Stimulated activated CD8-positive, alpha-beta memory T cell treated with anti-CD3 and anti-CD28 coated beads, Interleukin-2, amount 100 ng/mL, for 48 hours (primary cell): ENCODE measurements at regions not wholly inside any gene's neighbourhood (a gene's known extent, or its start where the extent isn't known, plus 50 kb on each side); places are given as distances from the start of the nearest gene placed in this dataset.

Experiments used
- DNase-seq, 2 donors: peaks; one replicate each; pipeline ENCODE4 v3.0.0-alpha.2; 2020; ENCODE audit warnings: low read depth in 2 of 2

DNA sequence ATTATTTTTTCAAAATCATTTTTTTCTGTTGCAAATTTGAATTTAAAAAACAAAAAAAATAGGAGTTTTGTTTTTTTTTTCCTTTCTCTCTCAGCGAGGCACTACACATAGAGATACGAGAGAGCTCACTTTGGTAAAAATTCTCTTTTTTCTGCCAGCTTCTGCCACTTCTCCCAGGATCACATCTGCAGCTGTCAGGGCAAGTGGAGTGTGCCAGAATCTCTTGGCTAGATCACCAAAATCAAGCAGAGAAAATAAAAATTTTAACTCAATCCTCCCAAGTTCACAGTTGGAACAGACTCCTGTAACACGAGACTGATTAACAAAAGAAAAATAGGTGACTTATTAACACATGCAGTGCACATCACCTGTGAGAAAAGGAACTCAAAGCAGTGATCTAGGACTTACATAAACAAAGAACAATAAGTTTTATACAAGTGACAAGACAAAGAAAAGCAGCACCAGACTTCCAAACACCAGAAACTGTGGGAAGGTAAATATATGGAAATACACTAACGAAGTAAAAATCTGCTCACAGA lies 213.2 kb upstream of the ZFP42 start:
- DNase-seq, result no peak

DNA sequence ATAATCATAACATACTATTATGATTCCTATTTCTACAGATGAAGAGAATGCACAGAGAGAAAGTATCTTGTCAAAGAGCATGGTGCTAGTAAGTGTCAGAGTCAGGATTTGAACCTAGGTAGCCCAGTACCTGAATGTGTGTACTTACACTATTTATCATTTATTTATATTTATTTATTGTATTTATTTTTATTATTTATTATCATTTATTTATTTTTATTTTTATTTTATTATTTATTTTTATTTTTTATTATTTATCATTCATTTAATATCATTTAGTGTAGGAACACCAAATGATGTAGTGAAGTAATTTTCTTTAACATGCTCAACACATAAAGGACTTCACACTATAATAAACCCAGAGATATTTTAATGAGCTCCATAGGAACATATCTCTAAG lies 209.4 kb upstream of the ZFP42 start:
- DNase-seq, result no peak

DNA sequence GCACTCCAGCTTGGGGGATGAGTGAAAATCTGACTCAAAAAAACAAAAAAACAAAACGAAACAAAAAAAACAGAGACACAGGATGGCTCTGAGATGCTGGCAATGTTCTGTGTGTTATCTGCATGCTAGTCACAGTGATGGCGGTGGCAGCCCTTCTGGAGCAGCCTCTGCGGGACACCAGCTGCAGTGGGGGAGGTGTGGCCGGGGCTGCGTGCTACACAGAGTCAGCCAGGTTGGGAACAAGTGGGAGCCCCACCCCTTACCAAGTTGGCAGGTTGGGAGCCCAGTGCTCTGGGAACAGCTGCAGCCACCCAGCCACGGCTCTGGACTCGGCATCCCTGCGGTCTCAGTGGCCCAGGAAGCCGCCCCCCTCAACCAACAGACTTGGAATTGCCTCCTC lies 206.5 kb upstream of the ZFP42 start:
- DNase-seq, result no peak

DNA sequence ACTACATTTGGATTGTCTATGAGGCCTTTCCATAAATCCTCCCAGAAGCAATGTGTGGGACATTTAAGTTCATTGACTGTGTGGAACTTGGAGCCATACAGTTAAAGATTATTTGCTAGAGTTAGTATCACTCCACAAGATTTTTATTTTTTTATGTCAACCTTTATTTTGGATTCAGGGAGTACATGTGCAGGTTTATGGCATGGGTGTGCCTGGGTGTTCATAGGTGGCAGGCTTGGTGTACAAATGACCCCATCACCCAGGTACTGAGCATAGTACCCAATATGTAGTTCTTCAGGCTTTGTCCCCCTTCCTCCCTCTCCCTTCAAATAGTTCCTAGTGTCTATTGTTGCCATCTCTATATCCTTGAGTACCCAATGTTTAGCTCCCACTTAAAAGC lies 199.8 kb upstream of the ZFP42 start:
- DNase-seq, result no peak

DNA sequence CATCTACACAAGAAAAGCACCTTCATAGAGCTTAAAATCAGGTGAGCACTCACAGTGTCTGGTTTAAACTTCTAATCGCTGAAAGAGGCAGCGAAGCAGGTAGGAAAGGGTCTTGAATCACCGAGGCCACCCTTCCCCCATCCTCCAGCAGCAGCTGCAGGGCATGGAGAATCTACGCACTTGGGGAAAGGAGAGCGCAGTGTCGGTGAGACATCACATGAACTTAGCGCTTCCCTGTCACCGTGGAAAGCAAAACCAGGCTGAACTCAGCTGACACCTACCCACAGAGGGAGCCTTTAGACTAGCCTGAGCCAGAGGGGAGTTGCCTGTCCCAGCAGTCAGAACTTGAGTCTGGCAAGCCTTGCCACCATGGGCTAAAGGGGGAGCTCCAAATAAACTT lies 197.2 kb upstream of the ZFP42 start:
- no peak for DNase-seq

DNA sequence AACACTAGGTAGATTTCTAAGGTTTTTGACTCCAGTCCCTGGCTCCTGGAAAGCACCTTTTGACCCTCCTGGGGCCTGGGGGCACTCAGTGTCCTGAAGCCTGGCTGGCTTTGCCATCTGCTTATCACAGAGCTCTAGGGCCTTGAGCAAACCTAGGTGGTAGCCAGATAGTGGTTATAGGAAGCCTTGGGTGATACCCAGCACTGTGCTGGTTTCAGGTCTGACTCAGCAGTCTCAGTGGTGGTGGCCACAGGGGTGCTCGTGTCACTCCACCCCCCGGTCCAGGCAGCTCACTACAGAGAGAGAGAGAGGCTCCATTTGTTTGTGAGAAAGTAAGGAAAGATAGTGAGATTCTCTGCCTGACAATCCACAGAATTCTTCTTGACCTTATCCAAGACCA lies 195.8 kb upstream of the ZFP42 start:
- no peak for DNase-seq

DNA sequence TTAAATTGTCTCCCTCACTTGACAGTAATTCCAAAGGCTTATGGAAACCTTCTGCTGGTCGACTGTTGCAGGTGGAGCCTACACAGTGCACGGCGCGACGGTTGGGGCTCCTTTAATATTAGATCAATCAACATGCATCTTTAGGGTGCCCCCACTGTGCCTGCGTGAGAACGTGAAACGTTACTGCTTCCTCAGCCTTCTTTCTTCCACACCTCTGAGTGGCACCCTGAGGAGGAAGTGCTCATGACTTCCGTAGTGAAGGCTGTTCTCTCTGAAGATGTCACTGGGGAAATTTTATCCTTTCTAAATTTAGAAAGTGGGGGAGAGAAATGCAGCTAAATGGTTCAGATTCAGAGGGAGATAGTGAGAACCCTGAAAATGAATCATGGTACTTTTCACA lies 184.0 kb upstream of the ZFP42 start:
- DNase-seq, result no peak

DNA sequence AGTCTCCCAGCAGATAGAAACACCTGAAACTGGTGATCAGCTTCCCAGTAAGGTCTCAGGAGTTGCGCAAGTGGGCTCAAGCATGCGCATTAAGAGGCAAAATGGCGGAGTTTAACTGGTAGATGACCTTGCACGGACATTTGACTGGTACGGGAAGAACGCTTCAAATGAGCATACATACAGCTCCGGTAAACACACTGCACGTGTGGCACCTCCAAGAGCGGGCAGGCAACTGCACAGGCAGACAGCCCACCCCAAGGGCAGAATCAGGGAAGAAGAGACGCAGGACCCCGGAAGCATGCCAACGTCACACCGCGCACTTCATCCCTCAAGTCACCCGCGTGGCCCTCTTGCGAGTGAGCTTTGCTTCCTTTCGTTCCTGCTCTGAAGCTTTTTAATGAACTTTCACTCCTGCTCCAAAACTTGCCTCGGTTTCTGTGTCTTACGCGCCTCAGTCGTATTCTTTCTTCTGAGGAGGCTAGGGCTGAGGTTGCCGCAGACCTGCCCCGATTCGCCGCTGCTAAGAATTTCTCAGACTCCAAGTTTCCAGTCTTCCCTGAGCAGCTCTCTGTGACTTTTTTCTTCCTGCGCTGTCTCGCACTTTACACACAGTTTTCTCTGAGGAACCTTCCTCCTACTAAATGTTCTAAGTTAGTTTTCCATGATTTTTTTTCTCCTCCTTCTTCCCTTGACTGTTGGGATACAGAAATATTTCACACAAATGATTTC lies 180.7 kb upstream of the ZFP42 start:
- no peak for DNase-seq

DNA sequence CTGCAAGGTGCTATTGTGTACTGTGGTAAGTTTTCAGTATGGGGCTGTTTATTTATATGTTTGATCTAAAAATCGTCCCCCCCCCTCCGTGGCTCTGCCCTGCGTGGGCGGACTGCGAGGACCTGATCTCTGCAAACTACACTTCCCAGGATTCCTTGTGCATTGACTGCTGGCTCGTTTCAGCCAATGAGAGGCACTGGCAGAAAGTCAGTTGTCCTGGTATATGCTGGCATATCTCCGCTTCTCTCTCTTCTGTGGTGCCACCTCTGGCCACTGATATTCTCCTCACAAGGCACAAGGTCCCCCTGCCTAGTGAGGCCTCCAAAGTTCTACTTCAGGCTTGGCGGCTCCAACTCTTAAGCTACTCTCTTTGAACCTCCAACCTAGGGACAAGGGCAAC lies 168.8 kb upstream of the ZFP42 start:
- no peak for DNase-seq

DNA sequence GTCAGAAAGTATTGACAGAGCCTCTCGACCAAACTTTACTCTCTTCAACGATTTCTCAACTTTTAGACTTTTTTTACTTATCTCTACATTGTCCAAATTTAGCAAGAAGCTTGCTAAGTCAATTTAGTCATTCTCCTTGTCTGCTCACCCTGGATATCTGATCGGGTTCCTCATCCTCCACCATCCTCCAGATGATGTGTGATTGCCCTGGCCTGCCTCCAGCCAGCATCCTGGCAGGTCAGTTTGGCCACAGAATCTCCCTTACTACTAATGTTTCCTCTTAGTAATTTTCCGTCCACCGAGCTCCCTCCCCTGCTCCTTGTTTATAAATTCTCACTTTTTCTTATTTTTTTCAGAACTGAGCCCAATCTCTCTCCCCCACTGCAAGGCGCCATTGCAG lies 167.9 kb upstream of the ZFP42 start:
- DNase-seq, result no peak

DNA sequence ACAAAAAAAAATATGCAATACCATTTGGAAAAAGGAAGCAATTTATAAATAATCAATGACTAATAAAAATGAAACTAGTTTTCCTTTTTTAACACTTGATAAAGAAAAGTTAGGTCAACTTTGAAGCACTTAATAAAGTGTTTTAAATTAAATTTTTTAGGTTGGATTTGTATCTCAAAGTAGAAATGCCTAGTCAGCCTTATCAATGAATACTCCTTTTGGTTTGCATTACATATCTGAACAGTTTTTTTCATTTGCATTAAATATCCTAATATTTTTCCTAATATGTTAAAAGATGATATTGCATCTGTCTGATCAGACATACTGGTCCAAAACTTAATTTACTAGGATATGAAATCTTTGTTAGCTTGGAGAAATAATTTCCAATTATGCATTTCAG lies 155.8 kb upstream of the ZFP42 start:
- no peak for DNase-seq

DNA sequence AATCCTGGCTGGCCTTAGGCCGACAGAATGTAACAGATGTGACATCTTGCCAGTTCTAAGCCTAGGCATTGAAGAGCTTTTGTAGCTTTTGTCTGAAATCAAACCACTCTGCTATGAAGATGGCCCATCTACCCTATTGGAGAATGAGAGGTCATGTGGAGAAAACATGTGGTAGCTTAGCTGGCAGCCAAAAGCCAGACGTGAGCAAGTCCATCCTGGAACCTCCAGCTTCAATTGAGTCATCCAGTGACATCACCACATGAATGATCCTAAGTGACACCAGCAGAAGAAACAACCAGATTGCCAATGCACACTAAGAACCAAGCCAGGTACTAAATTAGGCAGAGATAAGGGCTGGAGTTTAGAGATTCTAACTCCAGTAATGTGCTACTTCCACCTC lies 154.8 kb upstream of the ZFP42 start:
- no peak for DNase-seq

DNA sequence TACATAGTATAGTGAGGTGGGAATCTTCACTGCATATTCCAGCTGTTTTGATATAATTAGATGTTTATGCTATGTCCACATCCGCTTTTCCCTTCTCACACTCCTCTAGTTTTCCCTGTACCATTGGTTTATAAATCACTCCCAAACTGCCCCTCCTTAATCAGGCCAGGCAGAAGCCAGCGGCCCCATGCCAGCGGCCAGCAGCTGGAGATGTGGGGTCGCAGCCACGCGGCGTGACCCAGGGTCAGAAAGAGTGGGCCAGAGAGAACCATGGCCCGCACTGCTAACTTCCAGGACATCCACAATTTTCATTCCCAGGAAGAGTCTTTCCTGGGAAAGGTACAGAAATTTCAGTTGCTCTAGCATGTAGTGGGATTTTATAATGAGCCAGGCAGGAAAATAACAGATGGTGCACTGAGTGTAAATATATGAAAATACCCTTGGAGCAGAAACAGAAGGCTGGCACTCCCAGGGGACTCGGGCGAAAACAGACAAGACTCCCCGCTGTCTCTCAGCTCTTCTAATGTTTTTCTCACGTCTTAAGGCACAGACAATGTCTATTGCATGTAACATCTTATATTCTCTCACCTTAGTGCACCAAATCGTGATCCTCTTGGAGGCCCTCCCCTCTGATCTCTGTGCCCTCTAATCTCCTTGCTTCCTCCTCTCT lies 145.9 kb upstream of the ZFP42 start:
- DNase-seq, result no peak

DNA sequence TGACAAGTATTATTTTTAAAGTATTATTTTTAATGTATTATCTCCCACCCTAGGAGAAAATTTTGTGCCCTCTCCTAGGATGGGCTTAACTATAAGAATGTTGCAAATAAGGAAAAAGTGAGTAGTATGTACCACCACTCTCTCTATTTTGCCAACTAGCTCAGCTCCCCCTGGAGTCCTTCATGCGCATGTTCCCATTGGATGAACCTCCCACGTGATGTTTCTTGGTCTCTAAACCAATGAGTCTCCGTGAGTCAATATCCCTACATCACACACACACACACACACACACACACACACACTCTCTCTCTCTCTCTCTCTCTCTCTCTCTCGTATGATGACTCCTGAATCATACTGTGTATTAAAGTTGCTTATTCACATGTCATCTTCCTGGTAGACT lies 129.7 kb upstream of the ZFP42 start:
- DNase-seq, result no peak

DNA sequence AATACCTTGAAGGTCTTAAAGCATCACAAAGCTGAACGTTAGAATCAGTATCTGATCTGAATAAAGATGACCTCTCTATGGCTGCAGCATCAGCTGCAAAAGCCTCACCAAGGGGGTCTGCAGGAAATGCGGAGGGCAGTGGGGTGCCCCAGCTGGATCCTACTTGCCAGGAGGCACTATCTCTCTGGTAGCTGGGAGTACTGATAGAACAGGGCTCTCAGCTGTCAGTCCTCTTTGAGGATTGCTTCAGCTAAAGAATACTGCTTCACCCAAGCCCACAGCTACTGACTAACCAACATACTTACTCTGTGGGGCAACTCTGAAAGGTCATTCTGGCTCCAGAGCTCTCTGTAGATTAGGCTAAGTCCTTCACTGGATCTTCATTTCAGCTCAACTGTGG lies 112.5 kb upstream of the ZFP42 start:
- DNase-seq, result no peak

DNA sequence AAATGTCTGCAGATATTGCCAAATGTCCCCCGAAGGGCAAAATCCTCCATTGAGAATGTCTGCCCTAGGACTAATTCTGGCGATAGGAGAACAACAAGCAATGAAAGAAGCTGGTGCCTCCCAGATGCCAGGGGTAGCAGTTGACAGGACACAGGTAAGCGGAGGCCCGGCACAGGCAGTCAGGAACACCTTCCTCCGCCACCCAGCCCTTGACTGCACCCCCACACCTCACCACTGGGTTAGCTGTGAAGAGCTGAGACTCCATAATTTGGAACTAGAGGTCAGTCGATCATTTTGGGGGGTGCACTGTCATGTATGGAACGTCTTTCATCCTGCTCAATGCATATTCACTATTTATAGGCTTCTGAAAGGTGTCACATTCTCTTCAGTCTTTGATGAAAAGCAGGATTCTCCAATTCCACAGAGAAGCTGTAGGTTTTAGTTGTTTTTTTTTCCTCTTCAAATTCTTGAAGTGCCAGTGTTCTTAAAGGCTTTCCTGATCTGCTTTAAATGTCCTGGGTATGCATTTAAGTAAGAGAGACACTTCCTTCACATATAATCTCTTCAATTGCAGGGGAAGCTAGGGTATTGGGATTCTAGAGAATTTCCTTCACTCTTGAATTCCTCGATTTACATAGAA lies 111.6 kb upstream of the ZFP42 start:
- DNase-seq, result no peak

DNA sequence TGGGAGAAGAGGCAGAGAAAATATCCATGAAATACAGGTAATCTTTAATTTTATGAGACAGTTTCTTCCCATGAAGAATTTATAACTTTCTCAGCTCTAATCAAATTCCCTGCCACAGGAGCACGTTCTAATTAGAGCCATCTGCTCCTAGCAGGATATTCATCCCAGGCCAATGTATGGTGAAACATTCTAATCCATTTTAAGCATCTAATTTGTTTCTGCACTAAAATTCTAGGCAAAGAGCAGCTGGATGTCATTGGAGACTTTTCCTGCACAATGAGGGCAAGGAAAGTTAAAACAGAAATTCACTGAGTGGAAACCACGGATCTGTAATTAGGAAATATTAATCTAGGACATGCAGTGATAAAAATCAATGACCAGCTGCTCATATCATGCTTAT lies 107.7 kb upstream of the ZFP42 start:
- DNase-seq, result no peak

DNA sequence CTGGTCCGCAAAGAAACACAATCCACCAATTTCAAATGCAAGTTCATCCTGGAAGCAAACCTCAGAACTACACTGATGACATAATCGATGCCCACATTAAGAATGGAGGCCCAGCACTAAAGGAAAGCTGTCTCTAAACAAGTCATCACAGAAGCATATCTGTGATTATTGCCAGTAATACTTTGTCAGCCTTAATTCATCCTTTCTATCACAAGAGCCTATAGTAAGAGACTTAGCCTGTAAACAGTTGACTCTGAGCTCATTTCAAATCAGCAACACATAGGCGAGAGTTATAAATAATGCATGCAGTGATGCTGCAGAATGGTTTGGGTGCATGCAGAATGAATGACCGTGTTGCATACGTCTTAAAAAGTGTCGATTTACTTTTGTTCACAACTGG lies 105.9 kb upstream of the ZFP42 start:
- no peak for DNase-seq

DNA sequence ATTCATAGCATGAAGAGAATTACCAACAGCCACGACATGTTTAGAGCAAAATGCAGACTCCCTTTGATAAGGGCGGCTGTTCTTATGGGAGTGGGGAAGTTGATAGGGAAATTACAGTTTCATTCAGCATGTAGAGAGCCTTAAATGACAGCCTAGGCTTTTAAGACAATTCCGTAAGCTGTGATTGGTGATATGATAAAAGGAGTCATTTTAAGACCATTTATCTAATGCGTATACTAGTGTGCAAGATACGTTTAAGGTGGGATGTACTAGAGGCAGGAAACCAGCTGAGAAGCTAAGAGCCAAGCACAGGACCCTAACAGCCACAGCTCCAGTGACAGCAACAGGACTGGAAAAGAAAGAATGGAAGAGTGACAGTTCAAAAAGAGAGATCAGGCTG lies 102.2 kb upstream of the ZFP42 start:
- no peak for DNase-seq

DNA sequence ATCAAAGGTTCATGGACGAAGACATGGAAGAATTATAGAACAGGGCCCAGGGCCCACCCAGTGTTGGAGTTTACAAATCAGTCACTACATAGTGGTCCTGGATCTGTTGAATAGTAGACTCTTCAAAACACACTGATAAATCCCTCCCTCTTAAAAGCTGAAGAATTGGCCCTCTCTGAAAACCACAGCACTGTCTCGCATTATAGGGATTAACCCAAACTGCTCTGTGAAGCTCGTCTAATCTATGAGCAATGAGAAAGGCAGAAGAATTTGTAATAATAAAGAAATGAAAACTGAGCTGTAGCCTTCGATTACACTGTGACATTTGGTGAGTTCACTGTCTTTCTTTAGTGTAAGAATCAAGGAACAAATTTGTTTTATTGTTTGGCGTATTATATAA lies 92.5 kb upstream of the ZFP42 start:
- no peak for DNase-seq

DNA sequence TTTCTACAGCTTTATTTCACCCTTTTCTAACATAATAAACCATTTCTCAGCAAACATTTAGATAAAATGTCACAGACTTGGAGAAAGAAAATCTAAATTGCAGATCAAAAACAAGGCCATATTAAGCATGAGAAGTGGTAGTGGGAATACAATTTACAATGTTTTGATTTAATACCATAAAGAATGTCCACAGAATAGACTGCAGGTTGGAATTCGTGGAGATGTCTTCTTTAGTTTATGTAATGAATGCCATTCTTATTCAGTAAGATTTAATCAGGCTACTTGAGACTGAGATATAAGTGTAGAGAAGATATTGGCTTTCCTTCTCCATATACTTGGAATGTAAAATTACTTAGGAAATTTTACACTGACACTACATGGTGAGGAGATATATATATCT lies 91.9 kb upstream of the ZFP42 start:
- DNase-seq, result no peak

DNA sequence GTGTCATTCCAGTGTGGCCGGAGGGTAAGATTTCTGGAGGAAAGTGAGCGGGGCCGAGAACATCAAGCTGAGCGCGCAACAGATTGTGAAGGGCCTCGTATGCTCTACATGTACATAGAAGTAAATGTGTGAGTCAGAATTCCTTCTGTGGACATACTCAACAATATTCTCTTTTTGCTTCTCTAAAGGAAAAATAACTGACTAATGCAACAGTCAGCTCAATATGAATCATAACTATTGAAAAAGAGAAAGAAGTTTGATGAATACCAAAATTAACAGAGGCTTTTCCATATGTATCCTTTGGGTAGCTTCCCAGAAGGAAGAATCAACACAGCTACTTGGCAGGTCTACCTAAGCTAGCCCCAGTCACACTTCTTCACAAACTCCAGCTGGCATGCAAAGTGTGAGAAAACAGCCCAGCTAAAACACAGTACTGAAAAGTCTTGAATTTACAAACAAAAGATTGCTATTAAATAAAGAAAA lies 87.5 kb upstream of the ZFP42 start:
- DNase-seq, result no peak

DNA sequence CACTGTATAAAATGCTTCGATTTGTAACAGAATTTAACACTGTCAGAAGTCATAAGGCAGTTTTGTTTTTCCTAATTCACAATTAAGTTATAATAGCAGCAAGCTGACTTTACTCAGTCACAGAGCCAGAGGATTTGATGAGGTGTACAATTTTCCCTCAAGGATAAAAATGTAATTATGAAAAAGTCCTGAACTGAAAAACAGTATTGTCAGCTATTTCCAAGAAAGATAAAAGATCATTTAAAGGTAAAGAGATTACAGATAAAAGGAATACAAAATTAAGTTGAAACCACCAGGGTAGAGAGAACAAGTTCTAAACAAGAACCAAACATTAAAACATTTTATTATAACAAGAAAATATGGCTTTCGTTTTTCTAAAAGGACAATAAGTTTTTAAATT lies 86.8 kb upstream of the ZFP42 start:
- DNase-seq, result no peak
